Loucy (cell line): ENCODE measurements at regions not wholly inside any gene's neighbourhood (a gene's known extent, or its start where the extent isn't known, plus 50 kb on each side); places are given as distances from the start of the nearest gene placed in this dataset.

ENCODE experiments used
- EZH2phosphoT487 ChIP-seq: fragments of 200-600 bp; IDR thresholded peaks from 2 replicates; pipeline ENCODE4 v1.6.1; 2018; ENCODE audit warnings: antibody characterized with exemption, mild to moderate bottlenecking, moderate library complexity, borderline replicate concordance
- TF ChIP-seq, protein P1 (sequence below): fragments of 200-600 bp; sonication (generic); conservative IDR thresholded peaks from 2 replicates; pipeline ENCODE4 v1.5.1; 2014; ENCODE audit warnings: mild to moderate bottlenecking, antibody characterized with exemption, low read length

DNA sequence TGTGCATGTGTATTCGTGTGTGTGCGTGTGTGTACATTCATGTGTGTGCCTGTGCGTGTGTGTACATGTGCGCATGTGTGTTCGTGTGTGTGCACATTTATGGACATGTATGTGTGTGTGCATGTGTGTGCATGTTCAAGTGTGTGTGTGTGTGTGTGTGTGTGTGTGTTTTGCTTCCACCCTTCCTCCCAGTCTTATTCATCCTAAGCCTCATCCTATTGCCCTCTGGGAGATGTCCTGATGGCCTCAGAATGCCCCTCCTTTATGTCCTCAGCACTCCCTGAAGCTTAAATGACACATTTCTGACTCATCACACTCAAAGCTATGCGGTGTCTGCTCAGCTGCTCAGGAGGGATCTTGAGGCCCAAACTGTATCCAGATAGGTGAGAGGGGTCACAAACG lies 76.6 kb upstream of the CCDC167 start:
- TF ChIP-seq, protein P1, sequence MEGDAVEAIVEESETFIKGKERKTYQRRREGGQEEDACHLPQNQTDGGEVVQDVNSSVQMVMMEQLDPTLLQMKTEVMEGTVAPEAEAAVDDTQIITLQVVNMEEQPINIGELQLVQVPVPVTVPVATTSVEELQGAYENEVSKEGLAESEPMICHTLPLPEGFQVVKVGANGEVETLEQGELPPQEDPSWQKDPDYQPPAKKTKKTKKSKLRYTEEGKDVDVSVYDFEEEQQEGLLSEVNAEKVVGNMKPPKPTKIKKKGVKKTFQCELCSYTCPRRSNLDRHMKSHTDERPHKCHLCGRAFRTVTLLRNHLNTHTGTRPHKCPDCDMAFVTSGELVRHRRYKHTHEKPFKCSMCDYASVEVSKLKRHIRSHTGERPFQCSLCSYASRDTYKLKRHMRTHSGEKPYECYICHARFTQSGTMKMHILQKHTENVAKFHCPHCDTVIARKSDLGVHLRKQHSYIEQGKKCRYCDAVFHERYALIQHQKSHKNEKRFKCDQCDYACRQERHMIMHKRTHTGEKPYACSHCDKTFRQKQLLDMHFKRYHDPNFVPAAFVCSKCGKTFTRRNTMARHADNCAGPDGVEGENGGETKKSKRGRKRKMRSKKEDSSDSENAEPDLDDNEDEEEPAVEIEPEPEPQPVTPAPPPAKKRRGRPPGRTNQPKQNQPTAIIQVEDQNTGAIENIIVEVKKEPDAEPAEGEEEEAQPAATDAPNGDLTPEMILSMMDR: no peak
- TF ChIP-seq EZH2phosphoT487: no peak
